H9 (cell line): ENCODE measurements at regions not wholly inside any gene's neighbourhood (a gene's known extent, or its start where the extent isn't known, plus 50 kb on each side); places are given as distances from the start of the nearest gene placed in this dataset.

Experiments
- DNase-seq: peaks from one replicate; pipeline ENCODE4 v3.0.0-alpha.2; 2017
- H2AFZ ChIP-seq: one replicate; pipeline ENCODE4 v1.6.1; 2013; ENCODE audit warnings: mild to moderate bottlenecking, low read length, control low read depth, moderate library complexity
- H2AK5ac ChIP-seq: 2 replicates; pipeline ENCODE4 v1.6.1; 2013; ENCODE audit warnings: low read length, control low read depth, mixed read lengths; ENCODE audit not compliant: insufficient read length
- H2BK120ac ChIP-seq: one replicate; pipeline ENCODE4 v1.6.1; 2013; ENCODE audit warnings: low read depth, mild to moderate bottlenecking, low read length, control low read depth, inconsistent platforms; ENCODE audit not compliant: poor library complexity, severe bottlenecking
- H2BK12ac ChIP-seq: 2 replicates; pipeline ENCODE4 v1.6.1; 2013; ENCODE audit warnings: low read length, control low read depth, mixed read lengths, low read depth; ENCODE audit not compliant: insufficient read length
- H2BK15ac ChIP-seq: 2 replicates; pipeline ENCODE4 v1.6.1; 2013; ENCODE audit warnings: low read depth, low read length, control low read depth
- H2BK20ac ChIP-seq: one replicate; pipeline ENCODE4 v1.6.1; 2013; ENCODE audit warnings: low read depth, mild to moderate bottlenecking, low read length, control low read depth, inconsistent platforms; ENCODE audit not compliant: poor library complexity, severe bottlenecking
- H2BK5ac ChIP-seq: 2 replicates; pipeline ENCODE4 v1.6.1; 2013; ENCODE audit warnings: low read length, control low read depth, mixed read lengths; ENCODE audit not compliant: insufficient read length
- H3K14ac ChIP-seq: 2 replicates; pipeline ENCODE4 v1.6.1; 2013; ENCODE audit warnings: low read length, control low read depth; ENCODE audit not compliant: insufficient read depth
- H3K18ac ChIP-seq: 2 replicates; pipeline ENCODE4 v1.6.1; 2013; ENCODE audit warnings: low read depth, mild to moderate bottlenecking, mixed read lengths, low read length, control low read depth; ENCODE audit not compliant: insufficient read length
- H3K23ac ChIP-seq: 2 replicates; pipeline ENCODE4 v1.6.1; 2013; ENCODE audit warnings: low read length, control low read depth, mixed read lengths, low read depth; ENCODE audit not compliant: insufficient read length
- H3K23me2 ChIP-seq: 2 replicates; pipeline ENCODE4 v1.6.1; 2013; ENCODE audit warnings: low read depth, mild to moderate bottlenecking, mixed read lengths, low read length, control low read depth; ENCODE audit not compliant: insufficient read length, poor library complexity, severe bottlenecking
- H3K27ac ChIP-seq: 2 replicates; pipeline ENCODE4 v1.5.1; 2013; ENCODE audit warnings: low read length, control low read depth, mixed read lengths, low read depth; ENCODE audit not compliant: insufficient read length
- H3K27me3 ChIP-seq: 2 replicates; pipeline ENCODE4 v1.6.1; 2013; ENCODE audit warnings: low read length, control low read depth, inconsistent platforms; ENCODE audit not compliant: insufficient read depth
- H3K4ac ChIP-seq: 2 replicates; pipeline ENCODE4 v1.6.1; 2013; ENCODE audit warnings: low read depth, mild to moderate bottlenecking, control low read depth, inconsistent platforms, low read length, moderate library complexity
- H3K4me1 ChIP-seq: 2 replicates; pipeline ENCODE4 v1.6.1; 2013; ENCODE audit warnings: low read length, control low read depth, inconsistent platforms; ENCODE audit not compliant: insufficient read depth
- H3K4me2 ChIP-seq: 2 replicates; pipeline ENCODE4 v1.6.1; 2013; ENCODE audit warnings: low read length, control low read depth, mixed read lengths; ENCODE audit not compliant: insufficient read length, insufficient read depth
- H3K56ac ChIP-seq: 2 replicates; pipeline ENCODE4 v1.6.1; 2013; ENCODE audit warnings: low read depth, mild to moderate bottlenecking, mixed read lengths, low read length, control low read depth; ENCODE audit not compliant: insufficient read length
- H3K79me1 ChIP-seq: 2 replicates; pipeline ENCODE4 v1.6.1; 2013; ENCODE audit warnings: low read depth, mild to moderate bottlenecking, moderate library complexity, low read length, control low read depth, inconsistent platforms; ENCODE audit not compliant: insufficient read depth, poor library complexity, severe bottlenecking
- H3K79me2 ChIP-seq: 2 replicates; pipeline ENCODE4 v1.6.1; 2013; ENCODE audit warnings: low read length, control low read depth, inconsistent platforms; ENCODE audit not compliant: insufficient read depth
- H3K9ac ChIP-seq: 2 replicates; pipeline ENCODE4 v1.6.1; 2013; ENCODE audit warnings: low read length, control low read depth, mixed read lengths; ENCODE audit not compliant: insufficient read length; ENCODE audit errors: extremely low read depth
- H3K9me3 ChIP-seq: one replicate; pipeline ENCODE4 v1.6.1; 2013; ENCODE audit warnings: low read depth, low read length, inconsistent platforms; ENCODE audit not compliant: control insufficient read depth
- H3T11ph ChIP-seq: one replicate; pipeline ENCODE4 v1.6.1; 2013; ENCODE audit warnings: mild to moderate bottlenecking, low read length, control low read depth, inconsistent platforms
- H4K20me1 ChIP-seq: one replicate; pipeline ENCODE4 v1.6.1; 2013; ENCODE audit not compliant: control insufficient read depth, insufficient read length, insufficient read depth
- H4K5ac ChIP-seq: 2 replicates; pipeline ENCODE4 v1.6.1; 2013; ENCODE audit warnings: low read depth, mild to moderate bottlenecking, mixed read lengths, low read length, control low read depth; ENCODE audit not compliant: insufficient read length
- H4K8ac ChIP-seq: replicated peaks from 2 replicates; pipeline ENCODE4 v1.6.1; 2013; ENCODE audit warnings: low read length, control low read depth, mixed read lengths, low read depth; ENCODE audit not compliant: insufficient read length
- H4K91ac ChIP-seq: 2 replicates; pipeline ENCODE4 v1.6.1; 2013; ENCODE audit warnings: low read depth, mild to moderate bottlenecking, moderate library complexity, mixed read lengths, low read length, control low read depth; ENCODE audit not compliant: insufficient read length
- H3K27ac Mint-ChIP-seq, 3 experiments: 2 replicates in 2 of 3; 3 replicates in 1 of 3; pipeline ENCODE4 v1.8.0; 2020 to 2021; ENCODE audit warnings: mixed read lengths in 3 of 3, mild to moderate bottlenecking in 1 of 3, moderate library complexity in 1 of 3
- H3K27me3 Mint-ChIP-seq: 2 replicates; pipeline ENCODE4 v1.8.0; 2021; ENCODE audit warnings: low read depth, mild to moderate bottlenecking, moderate library complexity, mixed read lengths
- H3K36me3 Mint-ChIP-seq, 3 experiments: 2 replicates in 2 of 3; 3 replicates in 1 of 3; pipeline ENCODE4 v1.8.0; 2020 to 2021; ENCODE audit warnings: low read depth in 3 of 3, mixed read lengths in 3 of 3; ENCODE audit not compliant: insufficient read depth in 1 of 3
- H3K4me1 Mint-ChIP-seq, 2 experiments: 2 replicates each; pipeline ENCODE4 v1.8.0; 2020; ENCODE audit warnings: mixed read lengths in 2 of 2
- H3K4me3 Mint-ChIP-seq, 2 experiments: 2 replicates in 1 of 2; 3 replicates in 1 of 2; pipeline ENCODE4 v1.8.0; 2020 to 2021; ENCODE audit warnings: mild to moderate bottlenecking in 2 of 2, mixed read lengths in 2 of 2, moderate library complexity in 1 of 2
- H3K9me3 Mint-ChIP-seq, 2 experiments: 2 replicates in 1 of 2; 3 replicates in 1 of 2; pipeline ENCODE4 v1.8.0; 2020; ENCODE audit warnings: mild to moderate bottlenecking in 2 of 2, mixed read lengths in 2 of 2, moderate library complexity in 1 of 2
- WGBS: extraction: QIAGEN DNeasy Blood & Tissue Kit; methylation state at CpG from one replicate; pipeline ENCODE4 v1.1.7; 2013; ENCODE audit warnings: missing lambda C conversion rate, low lambda C conversion rate, mixed read lengths; ENCODE audit not compliant: insufficient read length; ENCODE audit errors: extremely low coverage; 5-methylcytosine and 5-hydroxymethylcytosine counted together
- TF ChIP-seq, protein P1 (sequence below): fragments of 200-600 bp; sonication (generic); conservative IDR thresholded peaks from 3 replicates; pipeline ENCODE4 v1.8.0; 2021; ENCODE audit warnings: antibody characterized with exemption, mild to moderate bottlenecking

DNA sequence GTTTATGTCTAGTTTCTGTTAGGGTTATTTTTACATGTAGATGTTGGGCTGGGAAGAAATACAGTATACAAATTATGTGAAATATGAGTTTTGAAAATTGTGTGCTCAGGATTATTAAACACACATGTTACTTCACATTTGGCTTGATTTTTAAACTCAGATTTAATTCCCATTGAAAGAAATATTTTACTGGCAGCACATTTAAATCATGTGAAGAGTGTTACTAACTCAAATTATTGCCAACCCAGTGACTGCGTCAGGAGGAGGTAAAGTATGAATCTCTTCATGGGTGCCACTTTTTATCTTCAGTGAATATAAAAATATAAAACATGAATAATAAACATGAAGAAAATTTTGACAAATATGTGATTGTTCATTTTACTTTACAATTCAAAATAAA is 457.5 kb upstream of the CCDC179 start:
- DNase-seq: no peak
- TF ChIP-seq, protein P1, sequence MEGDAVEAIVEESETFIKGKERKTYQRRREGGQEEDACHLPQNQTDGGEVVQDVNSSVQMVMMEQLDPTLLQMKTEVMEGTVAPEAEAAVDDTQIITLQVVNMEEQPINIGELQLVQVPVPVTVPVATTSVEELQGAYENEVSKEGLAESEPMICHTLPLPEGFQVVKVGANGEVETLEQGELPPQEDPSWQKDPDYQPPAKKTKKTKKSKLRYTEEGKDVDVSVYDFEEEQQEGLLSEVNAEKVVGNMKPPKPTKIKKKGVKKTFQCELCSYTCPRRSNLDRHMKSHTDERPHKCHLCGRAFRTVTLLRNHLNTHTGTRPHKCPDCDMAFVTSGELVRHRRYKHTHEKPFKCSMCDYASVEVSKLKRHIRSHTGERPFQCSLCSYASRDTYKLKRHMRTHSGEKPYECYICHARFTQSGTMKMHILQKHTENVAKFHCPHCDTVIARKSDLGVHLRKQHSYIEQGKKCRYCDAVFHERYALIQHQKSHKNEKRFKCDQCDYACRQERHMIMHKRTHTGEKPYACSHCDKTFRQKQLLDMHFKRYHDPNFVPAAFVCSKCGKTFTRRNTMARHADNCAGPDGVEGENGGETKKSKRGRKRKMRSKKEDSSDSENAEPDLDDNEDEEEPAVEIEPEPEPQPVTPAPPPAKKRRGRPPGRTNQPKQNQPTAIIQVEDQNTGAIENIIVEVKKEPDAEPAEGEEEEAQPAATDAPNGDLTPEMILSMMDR: no peak

More for the DNA sequence above, 457.5 kb upstream of the CCDC179 start:
- no peaks in the 10 kb centered on the region for H3K79me1 ChIP-seq
- H3K23ac ChIP-seq: no peak overlapping the region
- H2BK5ac ChIP-seq: no peak overlapping the region
- no peak overlapping the region for H4K8ac ChIP-seq
- H3K27me3 ChIP-seq: no peaks in the 10 kb centered on the region
- no peak overlapping the region for H2BK20ac ChIP-seq
- H2BK120ac ChIP-seq: no peak overlapping the region
- Mint-ChIP-seq H3K27ac (no peak overlapping the region), H3K27me3 (no peaks in the 10 kb centered on the region), H3K4me1 (no peaks in the 10 kb centered on the region), H3K4me3 (no peak overlapping the region), H3K9me3 (peaks cover 28 to 29% of the 10 kb centered on the region in 2 experiments), H3K36me3 (peaks cover 6 to 27% (median 27%) of the 10 kb centered on the region in 3 experiments; a peak in 6 of 7 replicates)
- H3K9me3 ChIP-seq: peaks cover 8% of the 10 kb centered on the region
- no peak overlapping the region for H3K9ac ChIP-seq
- no peak overlapping the region for H3K4ac ChIP-seq
- H4K91ac ChIP-seq: no peak overlapping the region
- H4K20me1 ChIP-seq: no peaks in the 10 kb centered on the region
- no peak overlapping the region for H3K4me2 ChIP-seq
- H2BK15ac ChIP-seq: no peak overlapping the region
- no CpG with 5 or more reads among the region's 1 CpG for WGBS
- no peak overlapping the region for H2AFZ ChIP-seq
- H3K4me1 ChIP-seq: no peaks in the 10 kb centered on the region
- no peak overlapping the region for H3K18ac ChIP-seq
- H3K79me2 ChIP-seq: no peaks in the 10 kb centered on the region
- no peak overlapping the region for H3K56ac ChIP-seq
- H4K5ac ChIP-seq: no peak overlapping the region
- H3K27ac ChIP-seq: no peak overlapping the region
- no peaks in the 10 kb centered on the region for H3K23me2 ChIP-seq
- H3T11ph ChIP-seq: no peak overlapping the region
- no peak overlapping the region for H3K14ac ChIP-seq
- H2AK5ac ChIP-seq: no peak overlapping the region
- H2BK12ac ChIP-seq: no peak overlapping the region
